CD4-positive, alpha-beta T cell treated with Interleukin-2 at 100 ng/mL for 4 hours (primary cell): ENCODE measurements at regions not wholly inside any gene's neighbourhood (a gene's known extent, or its start where the extent isn't known, plus 50 kb on each side); places are given as distances from the start of the nearest gene placed in this dataset.

Experiments used
- DNase-seq: peaks from one replicate; pipeline ENCODE4 v3.0.0-alpha.2; 2020; ENCODE audit warnings: low spot score

GRCh38 chr7:32428546-32428945 is 61.6 kb downstream of the LSM5 start:
- no peak for DNase-seq

GRCh38 chr7:32427769-32428291 is 62.4 kb downstream of the LSM5 start:
- peak; percentile 16 for DNase-seq

GRCh38 chr7:32416846-32417245 is 73.3 kb downstream of the LSM5 start:
- no peak for DNase-seq

GRCh38 chr7:32415936-32416335 is 74.2 kb downstream of the LSM5 start:
- DNase-seq, result no peak

- no peak for DNase-seq
Observed at GRCh38 chr7:32415519-32415918, 74.7 kb downstream of the LSM5 start.

- DNase-seq, result no peak
Observed at GRCh38 chr7:32412471-32412870, 77.7 kb downstream of the LSM5 start.

GRCh38 chr7:32410545-32410944 is 79.6 kb downstream of the LSM5 start:
- DNase-seq, result no peak

GRCh38 chr7:32406386-32406785 is 83.8 kb downstream of the LSM5 start:
- DNase-seq, result no peak

GRCh38 chr7:32403463-32404229 is 86.5 kb downstream of the LSM5 start:
- no peak for DNase-seq

GRCh38 chr7:32400676-32401075 is 89.5 kb downstream of the LSM5 start:
- DNase-seq, result no peak

GRCh38 chr7:32399311-32399710 is 90.9 kb downstream of the LSM5 start:
- no peak for DNase-seq

- no peak for DNase-seq
Observed at GRCh38 chr7:32395168-32395567, 95.0 kb downstream of the LSM5 start.

- DNase-seq, result no peak
Observed at GRCh38 chr7:32393861-32394260, 96.3 kb downstream of the LSM5 start.

- DNase-seq, result no peak
Observed at GRCh38 chr7:32390210-32390609, 100.0 kb downstream of the LSM5 start.

- no peak for DNase-seq
Observed at GRCh38 chr7:32385316-32385956, 104.7 kb downstream of the LSM5 start.

GRCh38 chr7:32381024-32381601 is 109.1 kb downstream of the LSM5 start:
- no peak for DNase-seq

- DNase-seq, result no peak
Observed at GRCh38 chr7:32379510-32380112, 110.6 kb downstream of the LSM5 start.

- DNase-seq, result no peak
Observed at GRCh38 chr7:32378988-32379387, 111.2 kb downstream of the LSM5 start.

- DNase-seq, result no peak
Observed at GRCh38 chr7:32364581-32364980, 125.6 kb downstream of the LSM5 start.

- DNase-seq, result no peak
Observed at GRCh38 chr7:32360127-32360526, 130.1 kb downstream of the LSM5 start.

- no peak for DNase-seq
Observed at GRCh38 chr7:32357535-32358277, 132.5 kb downstream of the LSM5 start.

GRCh38 chr7:32347244-32347828 is 142.8 kb downstream of the LSM5 start:
- peak; percentile 8 for DNase-seq
